AG04450 (cell line): ENCODE measurements at regions not wholly inside any gene's neighbourhood (a gene's known extent, or its start where the extent isn't known, plus 50 kb on each side); places are given as distances from the start of the nearest gene placed in this dataset.

Experiments used
- CTCF ChIA-PET: fragments of 300-600, 350-600 bp; formaldehyde crosslinking; extraction: SDS; loops from one replicate; lab custom pipeline; 2022; ENCODE audit warnings: antibody characterized with exemption, inconsistent platforms; lab: Charles Lee
- POLR2A ChIA-PET: fragments of 350-600 bp; formaldehyde crosslinking; extraction: SDS; loops from one replicate; lab custom pipeline; 2021; ENCODE audit warnings: antibody characterized with exemption, inconsistent platforms; lab: Yijun Ruan, JAX
- DNase-seq: peaks from one replicate; pipeline ENCODE4 v3.0.0-alpha.2; 2011; ENCODE audit warnings: low read depth, low spot score
- H3K27ac ChIP-seq: one replicate; pipeline ENCODE4 v1.5.1; 2012; ENCODE audit warnings: low read depth, low read length, control low read depth
- H3K27me3 ChIP-seq: one replicate; pipeline ENCODE4 v1.6.0; 2012; ENCODE audit warnings: low read length; ENCODE audit not compliant: control insufficient read depth, insufficient read depth
- H3K4me3 ChIP-seq: 2 replicates; pipeline ENCODE4 v1.5.1; 2011; ENCODE audit warnings: mild to moderate bottlenecking, low read depth, low read length, control low read depth
- H3K9me3 ChIP-seq: 2 replicates; pipeline ENCODE4 v1.5.1; 2012; ENCODE audit warnings: low read length; ENCODE audit not compliant: control insufficient read depth, insufficient read depth
- CTCF ChIP-seq: IDR thresholded peaks from 2 replicates; pipeline ENCODE4 v1.5.1; 2011; ENCODE audit warnings: low read depth, low read length, control low read depth, inconsistent platforms

DNA sequence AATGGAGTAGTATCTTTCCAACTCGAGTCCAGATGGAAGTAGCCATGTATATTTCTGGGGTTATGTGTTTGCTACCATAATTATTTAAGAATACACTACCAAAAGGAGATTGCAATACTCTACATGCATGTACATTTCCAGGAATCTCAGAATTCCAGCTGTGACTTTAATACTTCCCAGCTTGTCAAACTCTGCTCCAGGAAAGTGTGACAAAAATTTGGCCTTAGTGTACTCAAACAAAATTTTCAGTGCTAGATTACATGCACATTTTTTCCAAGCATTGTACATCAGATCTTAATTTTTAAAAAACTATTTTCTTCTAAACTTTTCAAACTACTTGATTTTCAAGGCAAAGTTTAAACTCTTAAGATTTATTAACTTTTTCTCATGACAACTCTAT lies 1791.6 kb downstream of the SUCLG1 start:
- H3K27ac ChIP-seq, result no peak overlapping the region
- no peak for TF ChIP-seq CTCF
- CTCF ChIA-PET, result no interaction called here
- DNase-seq, result no peak
- H3K4me3 ChIP-seq, result no peak overlapping the region
- no peaks in the 10 kb centered on the region for H3K9me3 ChIP-seq
- POLR2A ChIA-PET, result no interaction called here
- no peaks in the 10 kb centered on the region for H3K27me3 ChIP-seq

GRCh38 chr2:82665691-82666090 lies 1793.4 kb downstream of the SUCLG1 start:
- H3K9me3 ChIP-seq, result no peaks in the 10 kb centered on the region
- no peak overlapping the region for H3K4me3 ChIP-seq
- ChIA-PET CTCF (no interaction called here), POLR2A (no interaction called here)
- no peak overlapping the region for H3K27ac ChIP-seq
- no peaks in the 10 kb centered on the region for H3K27me3 ChIP-seq
- TF ChIP-seq CTCF, result no peak
- no peak for DNase-seq

DNA sequence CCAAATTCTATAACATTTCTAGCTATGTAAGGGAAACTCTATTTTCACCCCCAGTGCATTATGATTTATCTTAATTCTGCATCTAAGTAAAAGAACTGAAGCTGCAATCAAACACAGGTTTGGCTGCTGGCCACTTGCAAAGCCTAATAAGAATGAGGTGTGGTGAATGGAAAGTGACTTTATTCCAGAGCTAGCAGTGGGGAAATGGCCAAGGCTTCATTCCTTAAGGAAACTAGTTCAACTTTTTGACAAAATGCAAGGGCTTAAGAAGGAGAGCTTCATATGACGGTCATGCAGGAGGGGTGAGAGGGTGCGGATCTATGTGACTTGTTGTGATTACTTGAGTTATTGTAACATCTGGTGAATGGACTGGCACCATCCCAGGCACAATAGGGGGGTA lies 1802.0 kb downstream of the SUCLG1 start:
- ChIA-PET POLR2A (no interaction called here), CTCF (no interaction called here)
- TF ChIP-seq CTCF, result no peak
- Histone ChIP-seq H3K9me3 (no peaks in the 10 kb centered on the region), H3K4me3 (no peak overlapping the region), H3K27ac (no peak overlapping the region), H3K27me3 (no peaks in the 10 kb centered on the region)
- no peak for DNase-seq

DNA sequence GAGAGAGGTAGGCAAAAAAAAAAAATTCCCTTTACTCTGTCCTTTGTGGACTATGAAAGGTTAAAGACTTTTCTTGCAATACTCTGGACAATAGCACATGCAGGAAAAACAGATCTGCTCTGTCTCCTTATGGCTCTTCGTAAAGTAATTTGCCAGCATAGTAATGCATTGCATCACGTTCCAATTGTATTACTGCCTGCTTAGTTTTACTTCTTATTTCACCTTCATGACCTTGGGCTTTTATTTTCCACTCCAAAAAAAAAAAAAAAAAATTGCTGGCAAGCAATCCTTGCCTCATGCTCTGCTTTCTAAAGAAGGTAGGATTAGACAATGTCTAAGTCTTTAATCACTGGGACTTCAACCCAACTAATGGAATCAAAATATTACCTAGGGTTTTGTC lies 1802.7 kb downstream of the SUCLG1 start:
- ChIA-PET CTCF (no interaction called here), POLR2A (no interaction called here)
- no peak for TF ChIP-seq CTCF

DNA sequence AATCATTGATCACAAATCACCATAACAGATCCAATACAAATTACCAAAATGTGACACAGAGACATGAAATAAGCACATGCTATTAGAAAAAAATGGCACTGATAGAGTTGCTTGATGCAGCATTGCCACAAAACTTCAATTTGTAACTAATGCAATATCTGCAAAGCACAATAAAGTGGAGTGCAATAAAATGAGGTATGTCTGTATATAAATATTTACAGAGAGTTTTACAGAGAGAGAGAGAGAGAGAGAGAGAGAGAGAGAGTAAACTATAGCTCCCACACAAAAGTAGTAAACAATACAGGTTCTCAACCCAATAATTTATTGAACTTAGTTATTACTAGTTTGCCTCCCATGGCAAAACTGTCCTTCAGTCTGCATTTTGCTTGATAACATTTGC lies 1807.0 kb downstream of the SUCLG1 start:
- no peak for DNase-seq
- CTCF ChIA-PET, result interaction anchor here (0.6 to 0.8 kb wide), 2 partner anchors 544 to 1907 kb away, joined by 3 to 4 read pairs; no protein-coding TSS in a partner anchor

More for the DNA sequence above, 1802.7 kb downstream of the SUCLG1 start:
- no peak for DNase-seq
- no peak overlapping the region for H3K4me3 ChIP-seq
- no peaks in the 10 kb centered on the region for H3K9me3 ChIP-seq
- no peaks in the 10 kb centered on the region for H3K27me3 ChIP-seq
- no peak overlapping the region for H3K27ac ChIP-seq

More for the DNA sequence above, 1807.0 kb downstream of the SUCLG1 start:
- H3K27ac ChIP-seq, result no peak overlapping the region
- POLR2A ChIA-PET, result no interaction called here
- no peak overlapping the region for H3K4me3 ChIP-seq
- no peak for TF ChIP-seq CTCF
- no peaks in the 10 kb centered on the region for H3K9me3 ChIP-seq
- no peaks in the 10 kb centered on the region for H3K27me3 ChIP-seq
